ENCODE measurements at regions not wholly inside any gene's neighbourhood (a gene's known extent, or its start where the extent isn't known, plus 50 kb on each side); places are given as distances from the start of the nearest gene placed in this dataset.

DNA sequence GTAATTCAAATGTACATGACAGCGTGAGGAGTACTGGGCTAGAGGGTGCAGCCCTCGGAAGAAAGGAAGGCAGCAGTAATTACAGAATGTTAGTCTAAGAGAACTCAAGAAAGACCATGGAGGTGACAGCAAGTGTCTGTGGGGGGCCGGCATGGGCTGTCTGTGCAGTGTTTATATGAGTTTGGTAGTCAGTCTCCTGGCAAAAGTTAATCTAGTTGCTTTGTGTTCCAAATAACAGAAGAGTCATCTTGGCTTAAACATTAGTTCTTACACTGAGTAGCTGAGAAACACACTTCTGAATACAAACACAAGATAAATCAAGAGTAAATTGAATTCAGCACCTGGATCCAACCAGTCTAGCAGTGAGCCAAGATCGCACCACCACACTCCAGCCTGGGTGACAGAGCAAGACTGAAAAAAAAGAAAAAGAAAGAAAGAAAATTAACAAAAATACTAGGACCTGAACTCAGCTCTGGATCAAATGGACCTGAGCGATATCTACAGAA lies 189.3 kb upstream of the COX10 start:
- Mint-ChIP-seq H3K9me3 (ENCODE audit: insufficient read depth) (peaks cover 3% of the 10 kb centered on the region), H3K27ac (no peak overlapping the region), H3K4me1 (no peaks in the 10 kb centered on the region), H3K27me3 (no peaks in the 10 kb centered on the region), H3K4me3 (no peak overlapping the region)
- intact Hi-C loops (cut with micrococcal nuclease) = no loop called here
- Histone ChIP-seq H3K4me3 (ENCODE audit: control extremely low read depth in 1 of 5, extremely low read depth in 1 of 5, insufficient read depth in 1 of 5, low read depth in 2 of 5, low read length in 4 of 5) (no peak overlapping the region), H3K27ac (ENCODE audit: low read length in 2 of 2) (no peak overlapping the region), H3K4me1 (ENCODE audit: control insufficient read depth in 2 of 2, insufficient read depth in 2 of 2, low read length in 2 of 2) (no peaks in the 10 kb centered on the region), H3K36me3 (replicated peaks in 1 of 2; ENCODE audit: control extremely low read depth in 1 of 2, control insufficient read depth in 1 of 2, extremely low read depth in 1 of 2, insufficient read depth in 2 of 2, low read length in 1 of 2) (no peaks in the 10 kb centered on the region), H3K4me2 (replicated peaks; ENCODE audit: low read depth, low read length, poor library complexity, severe bottlenecking) (no peak overlapping the region), H2AFZ (ENCODE audit: insufficient read depth, low read depth, low read length, poor library complexity, severe bottlenecking) (no peak overlapping the region), H3K9ac (ENCODE audit: low read length) (no peak overlapping the region), H4K20me1 (ENCODE audit: control insufficient read depth, insufficient read depth, low read length, poor library complexity, severe bottlenecking) (no peaks in the 10 kb centered on the region), H3K79me2 (ENCODE audit: control insufficient read depth, insufficient read depth, low read length) (no peaks in the 10 kb centered on the region), H3K27me3 (replicated peaks in 1 of 4; ENCODE audit: control extremely low read depth in 1 of 4, control insufficient read depth in 3 of 4, insufficient read depth in 4 of 4, low read length in 3 of 4) (no peaks in the 10 kb centered on the region), H3K9me3 (ENCODE audit: control extremely low read depth in 1 of 3, control insufficient read depth in 2 of 3, insufficient read depth in 1 of 3, low read length in 2 of 3) (no peaks in the 10 kb centered on the region)
- POLR2A ChIA-PET = no interaction called here
- CTCF ChIA-PET = no interaction called here
- 93% methylated on average over 3 of the region's 5 CpGs for WGBS (ENCODE audit: insufficient coverage)
- DNase-seq (no peak), ATAC-seq (ENCODE audit: low read depth) (no peak)
- TF ChIP-seq EZH2 (IDR thresholded peaks at IDR 0.05; ENCODE audit: borderline replicate concordance, insufficient read depth, low read depth, low read length, poor library complexity, severe bottlenecking) = no peak
- TF ChIP-seq, protein P1, sequence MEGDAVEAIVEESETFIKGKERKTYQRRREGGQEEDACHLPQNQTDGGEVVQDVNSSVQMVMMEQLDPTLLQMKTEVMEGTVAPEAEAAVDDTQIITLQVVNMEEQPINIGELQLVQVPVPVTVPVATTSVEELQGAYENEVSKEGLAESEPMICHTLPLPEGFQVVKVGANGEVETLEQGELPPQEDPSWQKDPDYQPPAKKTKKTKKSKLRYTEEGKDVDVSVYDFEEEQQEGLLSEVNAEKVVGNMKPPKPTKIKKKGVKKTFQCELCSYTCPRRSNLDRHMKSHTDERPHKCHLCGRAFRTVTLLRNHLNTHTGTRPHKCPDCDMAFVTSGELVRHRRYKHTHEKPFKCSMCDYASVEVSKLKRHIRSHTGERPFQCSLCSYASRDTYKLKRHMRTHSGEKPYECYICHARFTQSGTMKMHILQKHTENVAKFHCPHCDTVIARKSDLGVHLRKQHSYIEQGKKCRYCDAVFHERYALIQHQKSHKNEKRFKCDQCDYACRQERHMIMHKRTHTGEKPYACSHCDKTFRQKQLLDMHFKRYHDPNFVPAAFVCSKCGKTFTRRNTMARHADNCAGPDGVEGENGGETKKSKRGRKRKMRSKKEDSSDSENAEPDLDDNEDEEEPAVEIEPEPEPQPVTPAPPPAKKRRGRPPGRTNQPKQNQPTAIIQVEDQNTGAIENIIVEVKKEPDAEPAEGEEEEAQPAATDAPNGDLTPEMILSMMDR (IDR thresholded peaks at IDR 0.05) = no peak

DNA sequence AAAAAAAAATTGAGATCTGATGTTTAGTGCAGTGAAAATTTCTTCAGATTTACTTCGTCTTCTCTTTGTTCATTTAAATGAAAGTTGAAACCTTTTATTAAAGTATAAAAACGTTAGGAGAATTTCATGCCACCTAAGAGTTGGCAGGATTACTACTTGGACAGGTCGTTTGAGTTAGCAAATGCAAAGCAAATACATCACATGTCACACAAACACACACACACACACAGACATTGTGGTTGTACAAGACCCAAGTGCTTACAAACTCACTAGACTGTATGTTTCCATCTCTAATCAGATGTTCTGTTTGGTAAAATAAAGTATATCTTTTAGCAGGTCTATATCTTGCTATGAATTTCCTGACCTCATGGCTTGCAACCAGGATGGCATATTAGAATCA lies 185.6 kb upstream of the COX10 start:
- Histone ChIP-seq H3K79me2 (ENCODE audit: control insufficient read depth, insufficient read depth, low read length) (no peaks in the 10 kb centered on the region), H3K9ac (ENCODE audit: low read length) (no peak overlapping the region), H2AFZ (ENCODE audit: insufficient read depth, low read depth, low read length, poor library complexity, severe bottlenecking) (no peak overlapping the region), H3K4me1 (ENCODE audit: control insufficient read depth in 2 of 2, insufficient read depth in 2 of 2, low read length in 2 of 2) (no peaks in the 10 kb centered on the region), H4K20me1 (ENCODE audit: control insufficient read depth, insufficient read depth, low read length, poor library complexity, severe bottlenecking) (no peaks in the 10 kb centered on the region), H3K27ac (ENCODE audit: low read length in 2 of 2) (no peak overlapping the region), H3K4me2 (replicated peaks; ENCODE audit: low read depth, low read length, poor library complexity, severe bottlenecking) (no peak overlapping the region), H3K36me3 (replicated peaks in 1 of 2; ENCODE audit: control extremely low read depth in 1 of 2, control insufficient read depth in 1 of 2, extremely low read depth in 1 of 2, insufficient read depth in 2 of 2, low read length in 1 of 2) (no peaks in the 10 kb centered on the region), H3K27me3 (replicated peaks in 1 of 4; ENCODE audit: control extremely low read depth in 1 of 4, control insufficient read depth in 3 of 4, insufficient read depth in 4 of 4, low read length in 3 of 4) (no peaks in the 10 kb centered on the region), H3K4me3 (ENCODE audit: control extremely low read depth in 1 of 5, extremely low read depth in 1 of 5, insufficient read depth in 1 of 5, low read depth in 2 of 5, low read length in 4 of 5) (no peak overlapping the region), H3K9me3 (ENCODE audit: control extremely low read depth in 1 of 3, control insufficient read depth in 2 of 3, insufficient read depth in 1 of 3, low read length in 2 of 3) (no peaks in the 10 kb centered on the region)
- H3K4me1 Mint-ChIP-seq = no peaks in the 10 kb centered on the region
- CTCF ChIA-PET = no interaction called here
- POLR2A ChIA-PET = no interaction called here
- no peaks in the 10 kb centered on the region for H3K27me3 Mint-ChIP-seq
- H3K9me3 Mint-ChIP-seq (ENCODE audit: insufficient read depth) = peaks cover 3% of the 10 kb centered on the region
- no CpG with 5 or more reads among the region's 3 CpGs for WGBS (ENCODE audit: insufficient coverage)
- DNase-seq (no peak), ATAC-seq (ENCODE audit: low read depth) (no peak)
- intact Hi-C loops (cut with micrococcal nuclease) = no loop called here
- H3K4me3 Mint-ChIP-seq = no peak overlapping the region
- TF ChIP-seq EZH2 (IDR thresholded peaks at IDR 0.05; ENCODE audit: borderline replicate concordance, insufficient read depth, low read depth, low read length, poor library complexity, severe bottlenecking) = no peak
- TF ChIP-seq, protein P1 (IDR thresholded peaks at IDR 0.05) = no peak
- no peak overlapping the region for H3K27ac Mint-ChIP-seq

Measured in B cell (primary cell).